ENCODE measurements at regions not wholly inside any gene's neighbourhood (a gene's known extent, or its start where the extent isn't known, plus 50 kb on each side); places are given as distances from the start of the nearest gene placed in this dataset.
"Not testable (repeated sequence)": the region's sequence is repeated elsewhere in the genome, so short reads cannot be mapped to it uniquely, and the experiment has no call there.

- peaks cover 46% of the 10 kb centered on the region for H3K27me3 ChIP-seq (ENCODE audit: low read depth)
- H3K4me1 ChIP-seq, result no peaks in the 10 kb centered on the region
- no peak for DNase-seq (ENCODE audit: low spot score in 2 of 2)
- H3K36me3 ChIP-seq (replicated peaks), result no peaks in the 10 kb centered on the region
- no peaks in the 10 kb centered on the region for H3K9me3 ChIP-seq
- in situ Hi-C loops (cut with MboI; ENCODE audit: low sequenced_read_pairs), result no loop called here
- no peak overlapping the region for H3K4me3 ChIP-seq
These were observed 477.1 kb downstream of the BRD1 start for GRCh38 chr22:49350441-49351121.

GRCh38 chr22:49349841-49350381, 477.8 kb downstream of the BRD1 start:
- H3K4me1 ChIP-seq, result no peaks in the 10 kb centered on the region
- no peaks in the 10 kb centered on the region for H3K9me3 ChIP-seq
- DNase-seq (ENCODE audit: low spot score in 2 of 2), result no peak
- H3K27me3 ChIP-seq (ENCODE audit: low read depth), result peaks cover 44% of the 10 kb centered on the region
- H3K36me3 ChIP-seq (replicated peaks), result no peaks in the 10 kb centered on the region
- H3K4me3 ChIP-seq, result no peak overlapping the region
- in situ Hi-C loops (cut with MboI; ENCODE audit: low sequenced_read_pairs), result no loop called here

GRCh38 chr22:49349181-49349835, 478.4 kb downstream of the BRD1 start:
- peaks cover 38% of the 10 kb centered on the region for H3K27me3 ChIP-seq (ENCODE audit: low read depth)
- no peak for DNase-seq (ENCODE audit: low spot score in 2 of 2)
- H3K9me3 ChIP-seq, result no peaks in the 10 kb centered on the region
- H3K4me3 ChIP-seq, result no peak overlapping the region
- no peaks in the 10 kb centered on the region for H3K4me1 ChIP-seq
- in situ Hi-C loops (cut with MboI; ENCODE audit: low sequenced_read_pairs), result no loop called here
- H3K36me3 ChIP-seq (replicated peaks), result no peaks in the 10 kb centered on the region

GRCh38 chr22:49348631-49349030, 479.0 kb downstream of the BRD1 start:
- Histone ChIP-seq H3K27me3 (ENCODE audit: low read depth) (peaks cover 31% of the 10 kb centered on the region), H3K4me1 (no peaks in the 10 kb centered on the region), H3K9me3 (no peaks in the 10 kb centered on the region), H3K4me3 (no peak overlapping the region), H3K36me3 (replicated peaks) (no peaks in the 10 kb centered on the region)
- in situ Hi-C loops (cut with MboI; ENCODE audit: low sequenced_read_pairs), result no loop called here
- DNase-seq (ENCODE audit: low spot score in 2 of 2), result no peak

GRCh38 chr22:49347376-49347775, 480.3 kb downstream of the BRD1 start:
- H3K4me1 ChIP-seq, result no peaks in the 10 kb centered on the region
- DNase-seq (ENCODE audit: low spot score in 2 of 2), result no peak
- no peaks in the 10 kb centered on the region for H3K9me3 ChIP-seq
- in situ Hi-C loops (cut with MboI; ENCODE audit: low sequenced_read_pairs), result no loop called here
- peaks cover 20% of the 10 kb centered on the region for H3K27me3 ChIP-seq (ENCODE audit: low read depth)
- no peak overlapping the region for H3K4me3 ChIP-seq
- H3K36me3 ChIP-seq (replicated peaks), result no peaks in the 10 kb centered on the region

GRCh38 chr22:49345896-49346295, 481.8 kb downstream of the BRD1 start:
- in situ Hi-C loops (cut with MboI; ENCODE audit: low sequenced_read_pairs), result no loop called here
- no peaks in the 10 kb centered on the region for H3K9me3 ChIP-seq
- H3K4me1 ChIP-seq, result no peaks in the 10 kb centered on the region
- H3K4me3 ChIP-seq, result no peak overlapping the region
- peaks cover 5% of the 10 kb centered on the region; the same call in 1 of the 2 replicates for H3K27me3 ChIP-seq (ENCODE audit: low read depth)
- H3K36me3 ChIP-seq (replicated peaks), result no peaks in the 10 kb centered on the region
- DNase-seq (ENCODE audit: low spot score in 2 of 2), result no peak

GRCh38 chr22:49344656-49345055, 483.0 kb downstream of the BRD1 start:
- Histone ChIP-seq H3K36me3 (replicated peaks) (no peaks in the 10 kb centered on the region), H3K4me1 (no peaks in the 10 kb centered on the region), H3K9me3 (no peaks in the 10 kb centered on the region), H3K4me3 (no peak overlapping the region), H3K27me3 (ENCODE audit: low read depth) (no peaks in the 10 kb centered on the region)
- DNase-seq (ENCODE audit: low spot score in 2 of 2), result no peak
- in situ Hi-C loops (cut with MboI; ENCODE audit: low sequenced_read_pairs), result no loop called here

GRCh38 chr22:49344161-49344560, 483.5 kb downstream of the BRD1 start:
- Histone ChIP-seq H3K4me1 (no peaks in the 10 kb centered on the region), H3K27me3 (ENCODE audit: low read depth) (no peaks in the 10 kb centered on the region), H3K4me3 (no peak overlapping the region), H3K36me3 (replicated peaks) (no peaks in the 10 kb centered on the region), H3K9me3 (no peaks in the 10 kb centered on the region)
- DNase-seq (ENCODE audit: low spot score in 2 of 2), result no peak
- in situ Hi-C loops (cut with MboI; ENCODE audit: low sequenced_read_pairs), result no loop called here

- Histone ChIP-seq H3K27me3 (ENCODE audit: low read depth) (no peaks in the 10 kb centered on the region), H3K9me3 (no peaks in the 10 kb centered on the region), H3K4me3 (no peak overlapping the region), H3K36me3 (replicated peaks) (no peaks in the 10 kb centered on the region), H3K4me1 (no peaks in the 10 kb centered on the region)
- in situ Hi-C loops (cut with MboI; ENCODE audit: low sequenced_read_pairs), result no loop called here
- DNase-seq (ENCODE audit: low spot score in 2 of 2), result no peak
These were observed 487.3 kb downstream of the BRD1 start for GRCh38 chr22:49340406-49340805.

GRCh38 chr22:49336483-49336882, 491.2 kb downstream of the BRD1 start:
- H3K9me3 ChIP-seq; H3K4me1 ChIP-seq; DNase-seq (ENCODE audit: low spot score in 2 of 2); H3K27me3 ChIP-seq (ENCODE audit: low read depth); in situ Hi-C loops (cut with MboI; ENCODE audit: low sequenced_read_pairs); H3K36me3 ChIP-seq (replicated peaks); H3K4me3 ChIP-seq: not testable (repeated sequence)

GRCh38 chr22:49334976-49335375, 492.7 kb downstream of the BRD1 start:
- Histone ChIP-seq H3K9me3 (no peaks in the 10 kb centered on the region), H3K27me3 (ENCODE audit: low read depth) (no peaks in the 10 kb centered on the region), H3K4me3 (no peak overlapping the region), H3K4me1 (no peaks in the 10 kb centered on the region), H3K36me3 (replicated peaks) (no peaks in the 10 kb centered on the region)
- in situ Hi-C loops (cut with MboI; ENCODE audit: low sequenced_read_pairs), result no loop called here
- no peak for DNase-seq (ENCODE audit: low spot score in 2 of 2)

- no peaks in the 10 kb centered on the region for H3K27me3 ChIP-seq (ENCODE audit: low read depth)
- no peaks in the 10 kb centered on the region for H3K4me1 ChIP-seq
- H3K9me3 ChIP-seq, result no peaks in the 10 kb centered on the region
- DNase-seq (ENCODE audit: low spot score in 2 of 2), result no peak
- H3K4me3 ChIP-seq, result no peak overlapping the region
- no peaks in the 10 kb centered on the region for H3K36me3 ChIP-seq (replicated peaks)
- in situ Hi-C loops (cut with MboI; ENCODE audit: low sequenced_read_pairs), result no loop called here
These were observed 493.3 kb downstream of the BRD1 start for GRCh38 chr22:49334449-49334789.

GRCh38 chr22:49333206-49333605, 494.5 kb downstream of the BRD1 start:
- no peaks in the 10 kb centered on the region for H3K36me3 ChIP-seq (replicated peaks)
- no peaks in the 10 kb centered on the region for H3K4me1 ChIP-seq
- no peaks in the 10 kb centered on the region for H3K27me3 ChIP-seq (ENCODE audit: low read depth)
- no peaks in the 10 kb centered on the region for H3K9me3 ChIP-seq
- no peak for DNase-seq (ENCODE audit: low spot score in 2 of 2)
- H3K4me3 ChIP-seq, result no peak overlapping the region
- in situ Hi-C loops (cut with MboI; ENCODE audit: low sequenced_read_pairs), result no loop called here

GRCh38 chr22:49332691-49333090, 495.0 kb downstream of the BRD1 start:
- no peaks in the 10 kb centered on the region for H3K9me3 ChIP-seq
- H3K36me3 ChIP-seq (replicated peaks), result no peaks in the 10 kb centered on the region
- H3K4me1 ChIP-seq, result no peaks in the 10 kb centered on the region
- H3K4me3 ChIP-seq, result no peak overlapping the region
- no peaks in the 10 kb centered on the region for H3K27me3 ChIP-seq (ENCODE audit: low read depth)
- no peak for DNase-seq (ENCODE audit: low spot score in 2 of 2)
- in situ Hi-C loops (cut with MboI; ENCODE audit: low sequenced_read_pairs), result no loop called here
